ENCODE measurements at regions not wholly inside any gene's neighbourhood (a gene's known extent, or its start where the extent isn't known, plus 50 kb on each side); places are given as distances from the start of the nearest gene placed in this dataset.
"Not testable (repeated sequence)": the region's sequence is repeated elsewhere in the genome, so short reads cannot be mapped to it uniquely, and the experiment has no call there.

GRCh38 chr14:106635569-106635968, 1109.2 kb downstream of the TMEM121 start:
- H2AFZ ChIP-seq (ENCODE audit: low read length) = no peak overlapping the region
- no peak overlapping the region for H3K27ac ChIP-seq (ENCODE audit: low read length)
- POLR2A ChIA-PET (ENCODE audit: unreplicated experiment) = no interaction called here
- H3K9me2 ChIP-seq (replicated peaks; ENCODE audit: low read length) = no peaks in the 10 kb centered on the region
- intact Hi-C loops (cut with micrococcal nuclease) = no loop called here
- no peak overlapping the region for H3K9ac ChIP-seq (ENCODE audit: low read length)
- TF ChIP-seq, protein P1, sequence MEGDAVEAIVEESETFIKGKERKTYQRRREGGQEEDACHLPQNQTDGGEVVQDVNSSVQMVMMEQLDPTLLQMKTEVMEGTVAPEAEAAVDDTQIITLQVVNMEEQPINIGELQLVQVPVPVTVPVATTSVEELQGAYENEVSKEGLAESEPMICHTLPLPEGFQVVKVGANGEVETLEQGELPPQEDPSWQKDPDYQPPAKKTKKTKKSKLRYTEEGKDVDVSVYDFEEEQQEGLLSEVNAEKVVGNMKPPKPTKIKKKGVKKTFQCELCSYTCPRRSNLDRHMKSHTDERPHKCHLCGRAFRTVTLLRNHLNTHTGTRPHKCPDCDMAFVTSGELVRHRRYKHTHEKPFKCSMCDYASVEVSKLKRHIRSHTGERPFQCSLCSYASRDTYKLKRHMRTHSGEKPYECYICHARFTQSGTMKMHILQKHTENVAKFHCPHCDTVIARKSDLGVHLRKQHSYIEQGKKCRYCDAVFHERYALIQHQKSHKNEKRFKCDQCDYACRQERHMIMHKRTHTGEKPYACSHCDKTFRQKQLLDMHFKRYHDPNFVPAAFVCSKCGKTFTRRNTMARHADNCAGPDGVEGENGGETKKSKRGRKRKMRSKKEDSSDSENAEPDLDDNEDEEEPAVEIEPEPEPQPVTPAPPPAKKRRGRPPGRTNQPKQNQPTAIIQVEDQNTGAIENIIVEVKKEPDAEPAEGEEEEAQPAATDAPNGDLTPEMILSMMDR (conservative IDR thresholded peaks at IDR 0.05; ENCODE audit: low read depth, low read length) = no peak
- TF ChIP-seq EZH2phosphoT487 (IDR thresholded peaks at IDR 0.05; ENCODE audit: borderline replicate concordance, low read length) = no peak
- no peak for TF ChIP-seq EZH2 (IDR thresholded peaks at IDR 0.05; ENCODE audit: low read length, unreplicated experiment)
- CTCF ChIA-PET = no interaction called here
- H3K4me2 ChIP-seq (ENCODE audit: low read length) = no peak overlapping the region
- H3K79me2 ChIP-seq (ENCODE audit: low read length) = no peaks in the 10 kb centered on the region
- no peak overlapping the region for H3K4me3 ChIP-seq (ENCODE audit: low read length)
- no peaks in the 10 kb centered on the region for H3K9me3 ChIP-seq (ENCODE audit: low read length)
- no peaks in the 10 kb centered on the region for H3F3A ChIP-seq (ENCODE audit: low read length, unreplicated experiment)
- BruUV-seq (replicated peaks) = no TSS peak
- no peaks in the 10 kb centered on the region for H3K36me3 ChIP-seq (ENCODE audit: low read depth, low read length)
- H3K27me3 ChIP-seq (ENCODE audit: low read length) = no peaks in the 10 kb centered on the region
- ATAC-seq (no peak), DNase-seq (no peak)
- no peaks in the 10 kb centered on the region for H4K20me1 ChIP-seq (ENCODE audit: low read length)
- no peaks in the 10 kb centered on the region for H3K4me1 ChIP-seq (ENCODE audit: insufficient read depth, low read length)

GRCh38 chr14:106638786-106639452, 1112.5 kb downstream of the TMEM121 start:
- intact Hi-C loops (cut with micrococcal nuclease); CTCF ChIA-PET: not testable (repeated sequence)

GRCh38 chr14:106642090-106642489, 1115.7 kb downstream of the TMEM121 start:
- DNase-seq (no peak), ATAC-seq (no peak)
- Histone ChIP-seq H4K20me1 (ENCODE audit: low read length) (no peaks in the 10 kb centered on the region), H3K79me2 (ENCODE audit: low read length) (no peaks in the 10 kb centered on the region), H3K4me2 (ENCODE audit: low read length) (no peak overlapping the region), H3K4me1 (ENCODE audit: insufficient read depth, low read length) (no peaks in the 10 kb centered on the region), H2AFZ (ENCODE audit: low read length) (no peak overlapping the region), H3K9ac (ENCODE audit: low read length) (no peak overlapping the region), H3K27me3 (ENCODE audit: low read length) (no peaks in the 10 kb centered on the region), H3F3A (ENCODE audit: low read length, unreplicated experiment) (no peaks in the 10 kb centered on the region), H3K9me3 (ENCODE audit: low read length) (no peaks in the 10 kb centered on the region), H3K9me2 (replicated peaks; ENCODE audit: low read length) (no peaks in the 10 kb centered on the region), H3K27ac (ENCODE audit: low read length) (no peak overlapping the region), H3K36me3 (ENCODE audit: low read depth, low read length) (no peaks in the 10 kb centered on the region), H3K4me3 (ENCODE audit: low read length) (no peak overlapping the region)
- CTCF ChIA-PET = no interaction called here
- POLR2A ChIA-PET (ENCODE audit: unreplicated experiment) = no interaction called here
- no TSS peak for BruUV-seq (replicated peaks)
- TF ChIP-seq, protein P1 (conservative IDR thresholded peaks at IDR 0.05; ENCODE audit: low read depth, low read length) = no peak
- TF ChIP-seq EZH2phosphoT487 (IDR thresholded peaks at IDR 0.05; ENCODE audit: borderline replicate concordance, low read length) (no peak), EZH2 (IDR thresholded peaks at IDR 0.05; ENCODE audit: low read length, unreplicated experiment) (no peak)
- intact Hi-C loops (cut with micrococcal nuclease) = no loop called here

More at GRCh38 chr14:106638786-106639452, 1112.5 kb downstream of the TMEM121 start:
- H3K79me2 ChIP-seq (ENCODE audit: low read length); ATAC-seq; H3K9me3 ChIP-seq (ENCODE audit: low read length); H3K4me2 ChIP-seq (ENCODE audit: low read length); POLR2A ChIA-PET (ENCODE audit: unreplicated experiment); H2AFZ ChIP-seq (ENCODE audit: low read length); H3K27ac ChIP-seq (ENCODE audit: low read length); H3K27me3 ChIP-seq (ENCODE audit: low read length); H3K4me3 ChIP-seq (ENCODE audit: low read length); H3K9me2 ChIP-seq (replicated peaks; ENCODE audit: low read length); H3F3A ChIP-seq (ENCODE audit: low read length, unreplicated experiment); BruUV-seq (replicated peaks); H3K4me1 ChIP-seq (ENCODE audit: insufficient read depth, low read length); DNase-seq; H3K36me3 ChIP-seq (ENCODE audit: low read depth, low read length); H3K9ac ChIP-seq (ENCODE audit: low read length); H4K20me1 ChIP-seq (ENCODE audit: low read length): not testable (repeated sequence)

DNA sequence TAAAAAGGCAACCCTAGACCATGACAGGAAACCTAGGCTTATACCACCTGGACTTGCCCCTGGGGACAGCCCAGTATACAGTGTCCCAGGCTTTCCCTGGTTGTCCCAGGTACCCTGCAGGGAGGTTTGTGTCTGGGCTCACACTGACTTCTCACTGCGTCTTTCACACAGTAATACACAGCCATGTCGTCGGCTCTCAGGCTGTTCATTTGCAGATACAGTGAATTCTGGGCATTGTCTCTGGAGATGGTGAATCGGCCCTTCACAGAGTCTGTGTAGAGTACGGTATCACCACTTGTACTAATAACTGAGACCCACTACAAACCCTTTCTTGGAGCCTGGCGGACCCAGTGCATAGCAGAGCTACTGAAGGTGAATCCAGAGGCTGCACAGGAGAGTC, 1116.6 kb downstream of the TMEM121 start:
- H4K20me1 ChIP-seq (ENCODE audit: low read length); H3K9me3 ChIP-seq (ENCODE audit: low read length); H3K4me2 ChIP-seq (ENCODE audit: low read length); H3K27me3 ChIP-seq (ENCODE audit: low read length); H3K27ac ChIP-seq (ENCODE audit: low read length); POLR2A ChIA-PET (ENCODE audit: unreplicated experiment); BruUV-seq (replicated peaks); intact Hi-C loops (cut with micrococcal nuclease); H2AFZ ChIP-seq (ENCODE audit: low read length); H3K4me3 ChIP-seq (ENCODE audit: low read length); H3K9ac ChIP-seq (ENCODE audit: low read length); H3F3A ChIP-seq (ENCODE audit: low read length, unreplicated experiment); DNase-seq; H3K79me2 ChIP-seq (ENCODE audit: low read length); H3K4me1 ChIP-seq (ENCODE audit: insufficient read depth, low read length); H3K36me3 ChIP-seq (ENCODE audit: low read depth, low read length); CTCF ChIA-PET; H3K9me2 ChIP-seq (replicated peaks; ENCODE audit: low read length); ATAC-seq: not testable (repeated sequence)

- H3K9ac ChIP-seq (ENCODE audit: low read length); H3K27me3 ChIP-seq (ENCODE audit: low read length); POLR2A ChIA-PET (ENCODE audit: unreplicated experiment); H2AFZ ChIP-seq (ENCODE audit: low read length); DNase-seq; H3F3A ChIP-seq (ENCODE audit: low read length, unreplicated experiment); H3K79me2 ChIP-seq (ENCODE audit: low read length); H3K4me3 ChIP-seq (ENCODE audit: low read length); BruUV-seq (replicated peaks); H3K36me3 ChIP-seq (ENCODE audit: low read depth, low read length); H3K4me1 ChIP-seq (ENCODE audit: insufficient read depth, low read length); CTCF ChIA-PET; H3K27ac ChIP-seq (ENCODE audit: low read length); H4K20me1 ChIP-seq (ENCODE audit: low read length); ATAC-seq; intact Hi-C loops (cut with micrococcal nuclease); H3K9me3 ChIP-seq (ENCODE audit: low read length); H3K9me2 ChIP-seq (replicated peaks; ENCODE audit: low read length); H3K4me2 ChIP-seq (ENCODE audit: low read length): not testable (repeated sequence)
These were observed 1122.5 kb downstream of the TMEM121 start for GRCh38 chr14:106648874-106649273.
